ENCODE measurements at regions not wholly inside any gene's neighbourhood (a gene's known extent, or its start where the extent isn't known, plus 50 kb on each side); places are given as distances from the start of the nearest gene placed in this dataset.

GRCh38 chr1:61627365-61627764 lies 97.6 kb downstream of the TM2D1 start:
- TF ChIP-seq CTCF (tag by site-specific recombination; IDR thresholded peaks at IDR 0.05): no peak
- no peak for TF ChIP-seq ZNF664 (tag by site-specific recombination; IDR thresholded peaks at IDR 0.05)
- no peak for TF ChIP-seq ELK4 (IDR thresholded peaks at IDR 0.05; ENCODE audit: borderline replicate concordance, low read depth, low read length)
- no peak for TF ChIP-seq ZNF548 (tag by site-specific recombination; IDR thresholded peaks at IDR 0.05)
- no peak for TF ChIP-seq ZSCAN16 (tag by site-specific recombination; IDR thresholded peaks at IDR 0.05)
- TF ChIP-seq ZNF639 (tag by site-specific recombination; IDR thresholded peaks at IDR 0.05): no peak
- no peak for TF ChIP-seq TRIM28 (IDR thresholded peaks at IDR 0.05; ENCODE audit: borderline replicate concordance, low read length)
- no peak for TF ChIP-seq ZNF398 (tag by site-specific recombination; IDR thresholded peaks at IDR 0.05)
- no peak for TF ChIP-seq ZNF76 (tag by site-specific recombination; IDR thresholded peaks at IDR 0.05; ENCODE audit: borderline replicate concordance, low read depth)
- no peak for TF ChIP-seq REST (tag by site-specific recombination; IDR thresholded peaks at IDR 0.05)
- no peak for TF ChIP-seq FEZF1 (tag by site-specific recombination; IDR thresholded peaks at IDR 0.05)
- no peak for TF ChIP-seq HOXA7 (CRISPR knock-in tag; IDR thresholded peaks at IDR 0.05; ENCODE audit: borderline replicate concordance)
- TF ChIP-seq SP2 (tag by site-specific recombination; IDR thresholded peaks at IDR 0.05): no peak

Data from HEK293 (cell line).